ENCODE measurements at regions not wholly inside any gene's neighbourhood (a gene's known extent, or its start where the extent isn't known, plus 50 kb on each side); places are given as distances from the start of the nearest gene placed in this dataset.

DNA sequence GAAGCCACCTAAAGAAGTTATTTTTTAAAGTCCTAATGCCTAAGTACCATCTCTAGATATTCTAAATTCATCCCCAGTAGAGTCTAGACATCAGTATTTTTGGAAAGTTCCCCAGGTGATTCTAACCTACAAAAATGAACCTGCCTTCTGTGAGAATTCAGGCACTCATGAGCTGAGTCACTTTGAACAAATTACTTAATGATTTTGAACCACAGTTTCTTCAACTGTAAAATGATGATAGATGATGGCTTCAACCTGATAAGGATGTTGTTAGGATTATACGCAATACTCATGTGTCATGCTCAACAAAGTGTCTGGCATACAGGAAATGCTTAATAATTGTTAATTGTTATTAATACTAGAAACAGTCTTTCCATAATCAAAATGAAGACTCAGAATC lies 82.8 kb upstream of the OR5AK2 start:
- TF ChIP-seq REST (IDR thresholded peaks at IDR 0.05; ENCODE audit: insufficient read depth in 1 of 2, low read depth in 2 of 2, low read length in 2 of 2), result no peak
- no peak for TF ChIP-seq TAF1 (IDR thresholded peaks at IDR 0.05; ENCODE audit: borderline replicate concordance, insufficient read depth, low read length)
- no peak for TF ChIP-seq SIN3A (IDR thresholded peaks at IDR 0.05; ENCODE audit: borderline replicate concordance, insufficient read depth, low read length)
- TF ChIP-seq POLR2AphosphoS5 (IDR thresholded peaks at IDR 0.05; ENCODE audit: low read depth, low read length), result no peak
- TF ChIP-seq FOXP2 (optimal IDR thresholded peaks at IDR 0.05; ENCODE audit: borderline replicate concordance, extremely low read depth, extremely low read length, insufficient read depth), result no peak

- no peak for TF ChIP-seq SIN3A (IDR thresholded peaks at IDR 0.05; ENCODE audit: borderline replicate concordance, insufficient read depth, low read length)
- TF ChIP-seq POLR2AphosphoS5 (IDR thresholded peaks at IDR 0.05; ENCODE audit: low read depth, low read length), result no peak
- no peak for TF ChIP-seq TAF1 (IDR thresholded peaks at IDR 0.05; ENCODE audit: borderline replicate concordance, insufficient read depth, low read length)
- TF ChIP-seq REST (IDR thresholded peaks at IDR 0.05; ENCODE audit: insufficient read depth in 1 of 2, low read depth in 2 of 2, low read length in 2 of 2), result no peak
- TF ChIP-seq FOXP2 (optimal IDR thresholded peaks at IDR 0.05; ENCODE audit: borderline replicate concordance, extremely low read depth, extremely low read length, insufficient read depth), result no peak
Observed at GRCh38 chr11:56905442-56905841, 83.3 kb upstream of the OR5AK2 start.

- TF ChIP-seq POLR2AphosphoS5 (IDR thresholded peaks at IDR 0.05; ENCODE audit: low read depth, low read length), result no peak
- no peak for TF ChIP-seq FOXP2 (optimal IDR thresholded peaks at IDR 0.05; ENCODE audit: borderline replicate concordance, extremely low read depth, extremely low read length, insufficient read depth)
- TF ChIP-seq TAF1 (IDR thresholded peaks at IDR 0.05; ENCODE audit: borderline replicate concordance, insufficient read depth, low read length), result no peak
- TF ChIP-seq REST (IDR thresholded peaks at IDR 0.05; ENCODE audit: insufficient read depth in 1 of 2, low read depth in 2 of 2, low read length in 2 of 2), result no peak
- TF ChIP-seq SIN3A (IDR thresholded peaks at IDR 0.05; ENCODE audit: borderline replicate concordance, insufficient read depth, low read length), result no peak
Observed at GRCh38 chr11:56898856-56899255, 89.9 kb upstream of the OR5AK2 start.

DNA sequence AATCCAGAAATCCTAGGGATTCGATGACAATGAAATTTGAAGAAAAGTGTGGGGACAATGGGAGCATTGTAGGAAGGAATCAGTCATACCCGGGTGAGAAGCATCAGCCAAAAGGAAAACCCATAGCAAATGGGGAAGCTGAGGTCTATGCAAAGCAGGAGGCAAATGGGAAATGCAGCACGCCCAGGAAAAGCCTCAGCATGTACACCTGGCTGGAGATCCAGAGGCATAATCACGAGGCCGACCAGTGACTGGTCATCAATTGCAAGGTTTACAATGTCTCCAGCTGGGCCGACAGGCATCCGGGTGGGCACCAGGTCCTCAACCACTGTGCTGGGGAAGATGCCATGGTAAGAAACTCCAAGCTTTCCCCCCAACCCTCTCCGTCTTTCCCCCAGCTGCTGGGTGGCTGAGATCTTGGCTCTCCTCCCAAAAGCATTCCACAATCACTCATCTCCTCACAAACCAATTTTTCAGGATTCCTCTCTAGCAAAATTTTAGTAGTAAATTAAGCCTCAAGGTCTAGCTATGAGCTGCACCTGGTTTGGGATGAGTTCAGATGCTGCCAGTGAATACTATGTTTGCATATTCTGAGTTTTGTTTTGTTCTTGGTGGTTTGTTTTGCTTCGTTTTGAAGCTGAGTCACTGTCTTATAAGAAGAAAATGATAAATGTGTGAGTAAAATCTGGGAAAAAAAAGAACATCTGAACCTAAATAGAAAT lies 98.0 kb upstream of the OR5AK2 start:
- TF ChIP-seq POLR2AphosphoS5 (IDR thresholded peaks at IDR 0.05; ENCODE audit: low read depth, low read length) (no peak), SIN3A (IDR thresholded peaks at IDR 0.05; ENCODE audit: borderline replicate concordance, insufficient read depth, low read length) (no peak), REST (IDR thresholded peaks at IDR 0.05; ENCODE audit: insufficient read depth in 1 of 2, low read depth in 2 of 2, low read length in 2 of 2) (no peak), TAF1 (IDR thresholded peaks at IDR 0.05; ENCODE audit: borderline replicate concordance, insufficient read depth, low read length) (no peak), FOXP2 (optimal IDR thresholded peaks at IDR 0.05; ENCODE audit: borderline replicate concordance, extremely low read depth, extremely low read length, insufficient read depth) (no peak)

Measured in PFSK-1 (cell line).